Kidney epithelial cell (primary cell): ENCODE measurements at regions not wholly inside any gene's neighbourhood (a gene's known extent, or its start where the extent isn't known, plus 50 kb on each side); places are given as distances from the start of the nearest gene placed in this dataset.

Experiments
- DNase-seq: peaks from one replicate; pipeline ENCODE4 v3.0.0-alpha.2; 2010; ENCODE audit warnings: low read depth
- H3K27me3 ChIP-seq: 2 replicates; pipeline ENCODE4 v1.6.0; 2011; ENCODE audit warnings: low read length; ENCODE audit not compliant: control insufficient read depth, insufficient read depth
- H3K36me3 ChIP-seq: 2 replicates; pipeline ENCODE4 v1.5.1; 2011; ENCODE audit warnings: low read length; ENCODE audit not compliant: control insufficient read depth, insufficient read depth
- H3K4me3 ChIP-seq: 2 replicates; pipeline ENCODE4 v1.5.1; 2011; ENCODE audit warnings: low read depth, mild to moderate bottlenecking, control low read depth, low read length
- TF ChIP-seq, protein P1 (sequence below): IDR thresholded peaks from 2 replicates; pipeline ENCODE4 v1.5.1; 2011; ENCODE audit warnings: mild to moderate bottlenecking, moderate library complexity, low read length, control low read depth, inconsistent platforms; ENCODE audit not compliant: insufficient read depth, poor library complexity, severe bottlenecking

- Histone ChIP-seq H3K27me3 (no peaks in the 10 kb centered on the region), H3K36me3 (no peaks in the 10 kb centered on the region), H3K4me3 (no peak overlapping the region)
- DNase-seq, result no peak
- TF ChIP-seq, protein P1, sequence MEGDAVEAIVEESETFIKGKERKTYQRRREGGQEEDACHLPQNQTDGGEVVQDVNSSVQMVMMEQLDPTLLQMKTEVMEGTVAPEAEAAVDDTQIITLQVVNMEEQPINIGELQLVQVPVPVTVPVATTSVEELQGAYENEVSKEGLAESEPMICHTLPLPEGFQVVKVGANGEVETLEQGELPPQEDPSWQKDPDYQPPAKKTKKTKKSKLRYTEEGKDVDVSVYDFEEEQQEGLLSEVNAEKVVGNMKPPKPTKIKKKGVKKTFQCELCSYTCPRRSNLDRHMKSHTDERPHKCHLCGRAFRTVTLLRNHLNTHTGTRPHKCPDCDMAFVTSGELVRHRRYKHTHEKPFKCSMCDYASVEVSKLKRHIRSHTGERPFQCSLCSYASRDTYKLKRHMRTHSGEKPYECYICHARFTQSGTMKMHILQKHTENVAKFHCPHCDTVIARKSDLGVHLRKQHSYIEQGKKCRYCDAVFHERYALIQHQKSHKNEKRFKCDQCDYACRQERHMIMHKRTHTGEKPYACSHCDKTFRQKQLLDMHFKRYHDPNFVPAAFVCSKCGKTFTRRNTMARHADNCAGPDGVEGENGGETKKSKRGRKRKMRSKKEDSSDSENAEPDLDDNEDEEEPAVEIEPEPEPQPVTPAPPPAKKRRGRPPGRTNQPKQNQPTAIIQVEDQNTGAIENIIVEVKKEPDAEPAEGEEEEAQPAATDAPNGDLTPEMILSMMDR, result no peak
Observed at GRCh38 chr15:25532269-25533140, 93.7 kb upstream of the UBE3A start.

DNA sequence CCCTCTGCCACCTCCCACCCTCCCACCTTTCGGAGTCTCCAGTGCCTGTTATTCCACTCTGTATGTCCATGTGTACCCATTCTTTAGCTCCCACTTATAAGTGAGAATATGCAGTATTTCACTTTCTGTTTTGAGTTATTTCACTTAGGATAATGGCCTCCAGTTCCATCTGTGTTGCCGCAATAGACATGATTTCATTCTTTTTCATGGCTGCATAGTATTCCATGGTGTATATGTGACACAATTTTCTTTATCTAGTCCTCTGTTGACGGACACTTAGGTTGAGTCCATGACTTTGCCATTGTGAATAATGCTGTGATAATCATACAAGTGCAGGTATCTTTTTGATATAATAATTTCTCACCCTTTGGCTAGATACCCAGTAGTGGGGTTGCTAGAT, 91.0 kb upstream of the UBE3A start:
- no peak for DNase-seq
- TF ChIP-seq, protein P1, result no peak

DNA sequence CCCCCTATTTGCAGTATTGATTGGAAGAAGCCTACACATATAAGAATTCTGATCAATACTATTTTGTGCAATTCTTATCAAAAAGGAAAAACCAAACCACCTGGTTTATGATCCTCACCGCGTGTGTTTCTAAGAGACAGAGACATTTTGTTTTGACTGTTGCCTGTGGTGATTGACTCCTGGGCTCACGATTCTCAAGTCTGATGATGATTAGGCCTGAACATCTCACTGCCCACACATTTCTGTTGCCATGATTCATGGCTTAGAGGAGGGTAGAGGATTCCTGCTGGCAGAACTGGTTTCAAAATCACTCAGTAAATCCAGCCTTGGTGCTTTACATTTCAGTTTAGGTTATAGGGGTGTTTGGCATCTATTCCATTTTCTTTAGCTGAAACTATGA, 88.3 kb upstream of the UBE3A start:
- peak; percentile 14 for DNase-seq
- TF ChIP-seq, protein P1, result no peak
- no peaks in the 10 kb centered on the region for H3K27me3 ChIP-seq
- no peak overlapping the region for H3K4me3 ChIP-seq
- no peaks in the 10 kb centered on the region for H3K36me3 ChIP-seq

More for the DNA sequence above, 91.0 kb upstream of the UBE3A start:
- no peaks in the 10 kb centered on the region for H3K36me3 ChIP-seq
- H3K4me3 ChIP-seq, result no peak overlapping the region
- H3K27me3 ChIP-seq, result no peaks in the 10 kb centered on the region

DNA sequence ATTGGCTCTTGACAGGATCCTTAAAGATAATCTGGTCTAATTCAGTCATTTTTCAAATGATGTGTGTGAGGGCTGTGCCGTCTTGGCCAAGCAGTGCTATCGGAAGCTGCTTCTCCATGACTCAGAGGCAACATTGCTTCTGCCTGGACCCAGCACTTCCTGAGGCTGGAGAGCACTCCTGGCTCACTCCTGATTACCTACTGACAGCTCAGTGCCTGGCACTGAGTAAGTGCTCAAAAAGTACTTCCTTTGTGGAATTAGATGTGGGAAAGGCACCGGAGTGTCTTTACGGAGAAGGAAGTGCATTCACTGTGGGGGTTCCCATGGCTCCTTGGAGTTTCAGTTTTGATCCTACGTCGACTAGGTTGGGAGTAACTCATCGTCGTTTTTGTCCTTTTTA, 86.9 kb upstream of the UBE3A start:
- no peak for DNase-seq
- TF ChIP-seq, protein P1, result no peak
- Histone ChIP-seq H3K27me3 (no peaks in the 10 kb centered on the region), H3K4me3 (no peak overlapping the region), H3K36me3 (no peaks in the 10 kb centered on the region)

GRCh38 chr15:25515633-25516032, 76.8 kb upstream of the UBE3A start:
- TF ChIP-seq, protein P1, result no peak
- H3K4me3 ChIP-seq, result no peak overlapping the region
- no peaks in the 10 kb centered on the region for H3K27me3 ChIP-seq
- no peak for DNase-seq
- no peaks in the 10 kb centered on the region for H3K36me3 ChIP-seq

DNA sequence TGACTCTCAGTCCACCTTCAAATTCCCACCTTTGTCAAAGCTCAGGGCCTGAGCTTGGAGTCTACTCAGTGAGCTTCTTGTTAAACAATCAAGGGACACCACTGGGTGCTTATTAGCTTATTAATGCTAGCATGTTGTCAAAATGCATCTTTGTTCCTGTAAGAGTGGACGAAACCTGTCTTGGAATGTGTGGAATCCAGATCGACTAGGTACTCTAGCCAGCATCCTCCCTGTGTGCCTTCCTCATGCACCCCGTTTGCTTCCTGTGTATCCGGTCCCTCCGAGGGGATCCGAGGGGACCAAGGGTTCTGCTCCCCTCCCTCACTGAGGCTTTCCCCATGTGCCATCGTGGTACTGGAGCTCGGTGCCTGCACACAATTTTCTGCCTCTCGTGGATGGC, 75.7 kb upstream of the UBE3A start:
- TF ChIP-seq, protein P1, result no peak
- H3K27me3 ChIP-seq, result no peaks in the 10 kb centered on the region
- no peak for DNase-seq
- H3K36me3 ChIP-seq, result no peaks in the 10 kb centered on the region
- no peak overlapping the region for H3K4me3 ChIP-seq
